ENCODE measurements at regions not wholly inside any gene's neighbourhood (a gene's known extent, or its start where the extent isn't known, plus 50 kb on each side); places are given as distances from the start of the nearest gene placed in this dataset.
"Not testable (repeated sequence)": the region's sequence is repeated elsewhere in the genome, so short reads cannot be mapped to it uniquely, and the experiment has no call there.

DNA sequence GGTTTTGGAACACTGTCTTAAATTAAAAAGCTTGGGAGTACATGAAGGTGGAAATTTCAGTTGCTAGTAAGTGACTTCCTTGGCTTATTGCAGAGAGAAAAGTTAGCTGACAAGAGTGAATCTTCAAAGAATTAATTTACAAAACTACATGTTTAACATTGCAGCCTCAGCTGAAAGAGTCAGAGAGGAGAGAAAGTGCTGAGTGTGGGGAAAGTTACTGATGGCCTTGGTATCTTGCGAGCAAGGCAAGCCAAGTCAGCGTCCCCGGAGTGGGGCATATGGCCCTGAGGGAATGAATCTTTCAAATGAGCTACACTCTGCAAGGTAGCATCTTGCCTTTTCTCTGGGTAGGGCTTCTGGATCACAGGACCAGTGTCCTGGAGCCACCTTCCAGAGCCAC, 131.3 kb downstream of the LPIN1 start:
- no peak for DNase-seq (ENCODE audit: low read depth)

DNA sequence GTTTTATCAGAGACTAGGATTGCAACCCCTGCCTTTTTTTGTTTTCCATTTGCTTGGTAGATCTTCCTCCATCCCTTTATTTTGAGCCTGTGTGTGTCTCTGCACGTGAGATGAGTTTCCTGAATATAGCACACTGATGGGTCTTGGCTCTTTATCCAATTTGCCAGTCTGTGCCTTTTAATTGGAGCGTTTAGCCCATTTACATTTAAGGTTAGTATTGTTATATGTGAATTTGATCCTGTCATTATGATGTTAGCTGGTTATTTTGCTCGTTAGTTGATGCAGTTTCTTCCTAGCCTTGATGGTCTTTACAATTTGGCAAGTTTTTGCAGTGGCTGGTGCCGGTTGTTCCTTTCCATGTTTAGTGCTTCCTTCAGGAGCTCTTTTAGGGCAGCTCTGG, 138.8 kb downstream of the LPIN1 start:
- DNase-seq (ENCODE audit: low read depth), result not testable (repeated sequence)

DNA sequence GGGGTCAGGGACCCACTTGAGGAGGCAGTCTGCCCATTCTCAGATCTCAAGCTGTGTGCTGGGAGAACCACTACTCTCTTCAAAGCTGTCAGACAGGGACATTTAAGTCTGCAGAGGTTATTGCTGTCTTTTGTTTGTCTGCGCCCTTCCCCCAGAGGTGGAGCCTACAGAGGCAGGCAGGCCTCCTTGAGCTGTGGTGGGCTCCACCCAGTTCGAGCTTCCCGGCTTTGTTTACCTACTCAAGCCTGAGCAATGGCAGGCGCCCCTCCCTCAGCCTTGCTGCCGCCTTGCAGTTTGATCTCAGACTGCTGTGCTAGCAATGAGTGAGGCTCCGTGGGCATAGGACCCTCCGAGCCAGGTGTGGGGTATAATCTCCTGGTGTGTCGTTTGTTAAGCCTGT, 140.5 kb downstream of the LPIN1 start:
- DNase-seq (ENCODE audit: low read depth), result not testable (repeated sequence)

DNA sequence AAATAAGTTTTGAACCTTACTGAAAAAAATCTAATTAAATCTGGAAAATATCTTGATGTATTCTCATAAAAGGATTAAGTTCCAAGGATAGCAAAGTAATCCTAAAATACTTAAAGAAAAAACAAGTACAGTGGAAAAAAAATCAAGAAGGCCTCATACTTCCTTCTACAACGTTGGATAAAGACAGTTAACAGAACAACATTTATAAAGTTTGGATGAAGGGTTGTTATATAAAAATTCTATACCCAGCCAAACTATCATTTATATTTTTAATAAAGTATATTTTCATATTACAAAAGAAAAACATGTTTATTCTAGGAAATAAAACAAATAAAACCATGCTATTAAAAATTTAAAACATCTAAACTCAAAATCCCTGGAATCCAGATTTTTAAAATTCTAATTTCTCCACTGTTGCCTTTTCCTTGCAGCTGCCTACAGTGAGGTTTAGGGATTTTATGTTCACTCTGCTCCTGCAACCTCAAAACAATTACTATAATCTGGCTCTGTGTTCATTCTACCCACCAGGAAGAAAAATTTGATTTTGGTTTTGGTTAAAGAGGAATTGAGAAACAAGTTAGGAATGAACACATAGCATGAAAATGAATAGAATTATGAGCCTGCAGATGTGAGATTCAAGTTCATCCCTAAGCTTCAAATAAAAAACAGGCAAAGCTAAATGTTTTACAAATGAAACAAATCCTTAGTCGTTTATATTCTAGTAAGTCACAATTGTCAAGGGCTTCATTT, 142.8 kb downstream of the LPIN1 start:
- no peak for DNase-seq (ENCODE audit: low read depth)

DNA sequence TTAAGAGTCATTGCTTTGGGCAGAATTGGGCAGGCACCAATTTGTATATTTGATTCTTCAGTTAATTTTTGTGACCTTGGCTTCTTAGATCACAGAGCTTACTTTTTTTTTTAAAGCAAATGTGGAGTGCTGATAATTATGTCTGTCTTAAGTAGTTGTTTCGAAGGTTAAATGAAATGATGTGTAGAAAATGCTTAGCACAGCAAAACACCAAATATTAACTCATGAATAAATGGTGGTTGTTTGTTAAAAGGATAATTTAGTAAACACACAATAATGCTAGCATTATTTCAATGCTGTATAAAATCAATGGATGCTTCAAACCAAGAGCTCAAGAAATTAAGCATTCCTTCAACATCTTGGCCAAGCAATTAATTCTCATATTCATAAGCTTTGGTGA, 143.4 kb downstream of the LPIN1 start:
- no peak for DNase-seq (ENCODE audit: low read depth)

DNA sequence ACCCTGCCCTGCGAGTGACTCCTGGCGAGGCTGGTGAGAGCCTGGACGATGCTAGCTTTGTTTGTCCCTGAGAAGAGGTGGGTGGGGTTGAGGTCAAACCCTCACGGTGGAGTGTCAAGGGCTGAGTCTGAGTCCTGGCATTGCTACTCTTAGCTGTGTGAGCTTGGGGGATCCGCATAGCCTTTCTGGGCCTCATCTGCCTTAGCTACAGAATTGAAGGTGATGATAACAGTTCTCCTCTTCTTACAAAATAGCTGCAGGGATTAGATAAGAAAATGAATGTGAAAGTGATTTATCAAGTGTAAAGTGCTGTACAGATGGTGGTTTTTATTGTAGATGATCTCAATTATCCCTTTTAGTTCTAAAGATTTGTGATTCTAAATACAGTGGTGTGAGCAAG, 144.6 kb downstream of the LPIN1 start:
- DNase-seq (ENCODE audit: low read depth), result no peak

DNA sequence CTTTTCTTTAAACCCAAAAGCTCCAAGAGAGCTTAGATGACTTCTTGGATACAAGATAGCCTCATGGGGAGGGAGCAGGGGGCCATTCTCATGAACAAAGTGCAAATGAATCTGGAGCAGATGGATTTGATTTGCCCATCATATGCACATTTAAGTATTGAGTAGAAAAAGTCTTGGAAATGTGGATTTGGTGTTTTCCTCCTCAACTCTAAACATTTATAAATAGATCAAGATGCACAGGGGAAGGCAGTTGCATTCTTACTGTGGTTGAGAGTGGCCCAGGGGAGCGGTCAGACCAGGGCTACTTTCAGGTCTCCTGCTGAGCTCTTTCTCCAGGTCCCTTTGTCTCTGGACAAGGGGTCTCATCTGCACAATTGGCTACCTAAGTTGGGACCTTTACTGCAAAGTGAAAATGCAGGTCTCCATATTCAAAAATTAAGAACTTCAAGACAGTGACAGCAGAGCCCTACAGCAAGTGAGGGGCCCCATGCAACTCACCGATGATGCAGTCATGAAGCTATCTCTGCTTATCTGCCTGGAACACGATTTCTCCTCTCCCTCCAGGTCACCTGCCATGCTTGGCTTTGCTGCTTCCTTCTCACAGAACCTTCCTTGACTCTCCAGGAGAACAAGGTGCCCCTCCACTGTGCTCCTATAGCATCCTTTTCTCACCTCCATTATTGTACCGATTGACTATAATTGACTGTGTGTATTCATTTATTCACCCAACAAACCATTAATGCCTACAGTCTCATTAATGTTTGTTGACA, 145.4 kb downstream of the LPIN1 start:
- DNase-seq (ENCODE audit: low read depth), result no peak

DNA sequence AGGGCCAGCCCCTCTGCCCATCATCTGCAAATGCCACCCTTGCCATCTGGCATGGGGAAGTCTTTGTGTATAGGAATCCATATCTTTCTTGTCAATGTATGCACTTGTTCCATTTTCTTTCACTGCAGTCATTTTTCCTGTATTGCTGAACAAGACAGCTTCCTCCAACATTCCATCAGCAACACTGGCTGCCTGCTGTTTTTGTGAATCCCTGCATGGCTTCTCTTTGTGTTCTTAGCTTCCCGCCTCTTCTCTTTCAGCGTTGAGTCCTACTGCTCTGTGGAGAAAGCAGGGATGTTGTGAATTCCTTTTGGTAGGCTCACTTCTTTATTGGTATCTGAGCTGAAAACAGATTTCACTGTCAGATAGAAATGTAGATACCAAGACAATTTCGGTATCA, 150.0 kb downstream of the LPIN1 start:
- DNase-seq (ENCODE audit: low read depth), result no peak

DNA sequence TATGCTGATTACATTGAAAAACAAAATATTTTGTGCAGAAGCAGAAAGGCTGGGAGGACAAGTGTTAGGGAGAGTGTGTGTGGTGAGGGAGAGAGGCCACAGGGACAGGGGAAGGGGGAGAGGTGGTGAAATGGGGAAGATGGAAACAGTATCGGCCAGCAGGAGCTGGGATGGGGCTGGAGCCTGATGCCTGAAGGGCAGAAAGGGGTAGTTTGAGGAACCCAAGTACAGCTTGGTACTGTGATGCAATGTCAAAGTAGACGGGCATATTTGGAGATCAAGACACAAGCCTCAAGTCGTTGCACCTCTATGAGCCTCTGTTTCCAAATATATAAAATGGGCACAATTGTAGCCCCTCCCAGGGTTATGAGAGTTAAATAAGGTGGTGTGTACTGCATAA, 152.1 kb downstream of the LPIN1 start:
- no peak for DNase-seq (ENCODE audit: low read depth)

DNA sequence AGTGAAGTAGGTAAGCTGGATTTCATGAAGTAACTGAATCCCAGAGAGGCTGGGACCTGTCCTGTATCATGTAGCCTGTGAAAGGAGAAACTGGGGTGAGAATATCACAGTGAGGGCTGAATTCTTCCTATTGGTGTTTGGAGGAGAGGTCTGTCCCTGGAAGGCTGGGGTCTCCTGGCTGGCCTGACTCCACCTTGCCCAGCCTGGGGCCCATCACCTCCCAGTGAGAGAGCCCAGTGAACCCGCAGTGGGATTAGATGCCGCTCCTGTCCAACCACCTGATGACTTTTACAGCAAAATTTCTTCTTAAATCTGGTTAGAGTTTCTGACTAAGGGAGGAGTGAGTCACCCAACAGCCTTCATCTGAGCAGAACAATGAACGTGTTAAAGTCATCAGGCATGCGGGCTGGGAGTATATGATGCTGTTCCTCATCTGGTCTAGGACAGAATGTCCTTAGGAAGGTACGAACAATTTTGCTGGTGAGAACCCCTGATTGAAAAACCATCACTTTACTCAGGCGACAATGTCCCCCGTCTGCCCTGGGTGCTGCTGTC, 152.9 kb downstream of the LPIN1 start:
- DNase-seq (ENCODE audit: low read depth), result peak; percentile 26

DNA sequence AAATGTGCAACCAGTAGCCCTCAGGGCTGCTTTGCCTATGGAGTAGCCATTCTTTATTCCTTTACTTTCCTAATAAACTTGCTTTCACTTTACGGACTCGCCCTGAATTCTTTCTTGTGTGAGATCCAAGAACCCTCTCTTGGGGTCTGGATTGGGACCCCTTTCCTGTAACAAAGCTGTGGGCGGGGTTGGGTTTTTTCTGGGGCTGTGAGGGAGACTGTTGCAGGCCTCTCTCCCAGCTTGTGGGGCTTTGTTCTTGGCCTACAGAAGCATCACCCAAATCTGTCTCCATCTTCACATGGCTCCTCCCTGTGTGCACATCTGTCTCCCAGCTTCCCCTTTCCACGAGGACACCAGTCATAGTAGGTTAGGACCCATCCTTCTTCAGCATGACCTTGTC, 154.5 kb downstream of the LPIN1 start:
- DNase-seq (ENCODE audit: low read depth), result not testable (repeated sequence)

DNA sequence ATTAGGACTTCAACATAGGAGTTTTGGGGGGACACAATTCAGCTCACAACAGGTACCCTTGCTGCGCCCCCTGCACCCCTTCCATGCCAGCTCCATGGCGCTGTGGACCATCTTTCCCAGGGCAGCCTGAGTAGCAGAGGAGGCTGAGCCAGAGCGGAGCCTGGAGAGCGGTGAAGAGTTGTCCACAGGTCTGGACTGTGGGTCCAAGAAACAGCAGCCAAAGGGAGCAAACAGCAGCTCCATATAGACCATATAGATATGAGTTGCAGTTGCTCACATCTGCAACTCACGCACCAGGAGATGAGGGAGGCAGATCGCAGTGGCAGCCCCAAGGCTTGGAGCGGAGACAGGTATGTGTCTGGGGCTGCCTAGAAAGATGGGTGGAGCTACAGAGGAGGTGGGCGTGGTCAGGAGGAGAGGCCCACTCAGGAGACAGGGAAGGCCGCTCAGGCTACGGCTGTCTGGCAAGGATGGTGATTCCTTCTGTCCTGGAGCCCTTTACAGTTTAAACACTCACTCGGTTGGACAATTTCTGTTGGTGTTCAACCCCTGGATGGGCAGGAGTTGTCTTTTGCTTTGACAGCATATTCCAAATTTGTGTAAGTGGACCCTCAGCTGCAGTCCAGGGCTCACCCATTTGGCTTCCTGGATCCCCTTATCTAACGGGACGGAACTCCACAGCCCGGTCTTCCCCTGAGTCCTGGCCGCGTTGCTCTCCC, 155.1 kb downstream of the LPIN1 start:
- no peak for DNase-seq (ENCODE audit: low read depth)

DNA sequence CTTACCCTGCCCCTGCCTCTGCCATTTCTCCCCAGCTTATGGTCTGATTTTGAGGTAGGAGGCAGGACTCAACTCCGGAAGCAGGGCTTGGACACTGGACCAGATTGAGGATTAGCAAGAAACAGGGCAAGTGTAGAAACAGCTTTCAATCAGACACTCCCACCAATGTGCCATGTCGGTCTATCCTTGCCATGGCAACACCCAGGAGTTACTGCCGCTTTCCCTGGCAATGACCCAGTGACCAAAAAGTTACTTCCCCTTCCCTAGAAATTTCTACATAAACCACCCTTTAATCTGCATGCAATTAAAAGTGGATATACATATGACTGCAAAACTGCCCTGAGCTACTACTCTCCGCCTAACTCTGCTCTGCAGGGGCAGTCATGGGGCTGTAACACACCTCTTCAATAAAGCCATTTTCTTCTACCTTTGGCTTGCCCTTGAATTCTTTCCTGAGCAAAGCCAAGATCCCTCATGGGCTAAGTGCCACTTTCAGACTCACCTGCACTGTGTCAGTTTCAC, 156.7 kb downstream of the LPIN1 start:
- DNase-seq (ENCODE audit: low read depth), result no peak

DNA sequence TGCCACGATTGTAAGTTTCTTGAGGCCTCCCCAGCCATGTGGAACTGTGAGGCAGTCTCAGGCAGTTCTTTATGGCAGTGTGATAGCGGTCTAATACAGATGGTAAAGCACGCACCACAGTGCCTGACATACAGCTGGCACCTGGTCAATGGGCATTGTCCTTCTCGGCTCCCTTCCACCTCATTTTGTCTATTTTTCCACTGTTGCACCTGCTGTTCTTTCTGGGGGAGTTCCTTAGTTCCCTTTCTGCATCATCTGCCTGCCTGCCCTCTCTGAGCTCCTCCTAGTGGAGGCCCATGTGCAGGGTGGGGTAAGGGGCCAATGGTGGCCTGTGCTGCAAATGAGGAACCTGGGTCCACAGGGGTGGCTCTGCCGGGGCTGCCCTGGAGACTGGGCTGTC, 157.6 kb downstream of the LPIN1 start:
- DNase-seq (ENCODE audit: low read depth), result no peak

DNA sequence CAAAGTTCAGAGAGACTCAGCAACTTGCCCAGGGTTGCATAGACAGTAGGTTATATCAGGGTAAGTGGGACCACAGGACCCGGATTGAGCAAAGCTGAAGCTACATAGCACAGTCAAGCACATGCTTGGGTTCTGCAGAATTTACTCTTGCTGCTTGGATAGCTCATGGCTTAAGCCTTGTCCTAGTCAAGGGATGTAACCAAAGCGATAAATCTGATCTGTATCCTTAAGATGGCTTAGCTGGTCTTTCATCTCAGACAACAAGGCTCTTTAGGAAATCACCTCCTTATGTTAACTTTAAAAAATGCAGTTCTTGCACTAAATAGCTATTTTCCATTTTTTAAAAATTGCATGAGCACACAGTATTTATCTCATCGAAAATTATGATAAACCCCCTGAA, 158.5 kb downstream of the LPIN1 start:
- no peak for DNase-seq (ENCODE audit: low read depth)

DNA sequence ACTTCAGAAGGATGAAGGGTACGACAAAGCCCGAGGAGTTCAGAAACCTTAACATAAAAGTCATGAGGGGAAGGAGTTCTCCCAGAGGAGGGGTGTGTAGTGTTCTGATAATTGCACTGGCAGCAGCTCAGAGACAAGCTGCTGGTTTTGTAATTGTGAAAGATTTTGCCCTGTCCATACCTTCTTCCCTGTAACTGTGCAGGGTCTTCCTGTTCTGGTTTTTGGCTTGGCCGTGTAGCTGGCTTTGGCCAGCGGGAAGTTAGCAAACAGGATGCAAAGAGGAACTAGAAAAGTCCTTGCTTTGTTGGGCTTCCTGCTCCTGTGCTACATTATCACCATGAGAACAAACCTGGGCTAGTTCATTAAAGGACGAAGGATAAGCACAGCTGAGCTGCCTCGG, 160.8 kb downstream of the LPIN1 start:
- no peak for DNase-seq (ENCODE audit: low read depth)

DNA sequence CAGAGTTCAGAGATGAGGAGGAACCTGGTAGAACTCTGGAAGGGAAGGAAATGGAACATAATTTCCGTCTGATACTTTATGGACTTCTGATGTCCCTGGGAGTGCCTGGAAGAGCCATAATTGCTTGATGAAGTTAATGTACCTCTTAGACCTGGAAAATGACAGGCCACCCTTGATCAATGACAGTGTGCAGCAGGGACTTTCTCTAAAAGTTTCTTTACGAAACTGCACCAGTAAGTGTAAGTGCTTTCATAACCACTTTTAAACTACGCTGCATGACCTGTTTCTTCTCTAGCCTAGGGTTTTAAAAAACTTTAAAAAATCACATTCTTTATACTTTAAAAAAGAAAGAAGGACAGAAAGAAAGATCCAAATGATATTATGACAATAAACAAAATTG, 164.5 kb downstream of the LPIN1 start:
- no peak for DNase-seq (ENCODE audit: low read depth)

DNA sequence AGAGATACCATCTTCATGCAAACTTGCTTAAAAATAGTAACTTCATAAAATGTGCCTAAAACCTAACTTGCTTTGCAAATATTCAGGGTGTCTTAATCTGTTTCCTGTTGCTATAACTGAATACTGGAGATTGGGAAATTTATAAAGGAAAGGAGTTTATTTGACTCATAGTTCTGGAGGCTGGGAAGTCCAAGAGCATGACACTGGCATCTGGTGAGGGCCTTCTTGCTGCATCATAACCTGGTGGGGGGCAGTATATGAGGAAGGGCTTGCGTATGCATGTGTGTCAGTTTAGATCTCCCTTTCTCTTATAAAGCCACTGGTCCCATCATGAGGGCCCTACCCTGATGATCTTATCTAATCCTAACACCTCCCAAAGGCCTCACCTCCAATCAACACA, 166.5 kb downstream of the LPIN1 start:
- no peak for DNase-seq (ENCODE audit: low read depth)

DNA sequence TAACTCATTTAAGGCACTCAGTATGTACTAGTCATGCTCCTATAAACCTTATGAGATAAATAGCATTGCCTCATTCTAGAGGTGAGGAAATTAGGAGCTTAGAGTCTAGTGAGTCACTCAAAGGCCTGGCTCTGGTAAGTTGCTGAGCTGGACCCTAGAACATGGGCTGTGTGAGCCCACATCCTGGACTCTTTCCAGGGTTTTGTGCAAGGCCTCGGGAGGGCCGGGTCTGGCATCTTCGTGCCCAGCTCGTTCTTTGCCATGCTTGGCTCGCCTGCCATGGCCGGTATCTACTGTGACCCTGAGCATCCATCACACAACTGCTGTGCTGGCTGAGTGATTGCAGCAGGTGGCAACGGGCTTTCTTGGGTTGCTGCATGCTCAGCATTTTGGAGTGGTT, 168.0 kb downstream of the LPIN1 start:
- DNase-seq (ENCODE audit: low read depth), result peak; percentile 4

DNA sequence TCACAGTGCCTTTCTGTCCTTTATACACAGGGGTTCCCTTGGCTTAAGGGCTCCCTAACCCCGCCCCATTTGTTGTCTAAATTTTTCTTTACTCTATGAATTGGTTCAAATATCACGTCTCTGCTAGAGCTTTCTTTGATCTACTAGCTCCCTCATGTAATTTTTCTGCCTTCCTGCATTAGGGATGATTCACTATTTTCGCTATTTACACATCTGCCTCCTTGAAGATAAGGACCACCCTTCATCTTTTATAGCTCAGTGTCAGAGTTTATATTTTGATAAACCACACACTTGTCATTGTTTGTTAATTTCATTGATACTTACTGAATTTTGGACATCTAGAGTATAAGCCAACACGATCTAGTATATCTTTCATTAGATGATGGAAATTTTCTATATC, 169.2 kb downstream of the LPIN1 start:
- DNase-seq (ENCODE audit: low read depth), result no peak

DNA sequence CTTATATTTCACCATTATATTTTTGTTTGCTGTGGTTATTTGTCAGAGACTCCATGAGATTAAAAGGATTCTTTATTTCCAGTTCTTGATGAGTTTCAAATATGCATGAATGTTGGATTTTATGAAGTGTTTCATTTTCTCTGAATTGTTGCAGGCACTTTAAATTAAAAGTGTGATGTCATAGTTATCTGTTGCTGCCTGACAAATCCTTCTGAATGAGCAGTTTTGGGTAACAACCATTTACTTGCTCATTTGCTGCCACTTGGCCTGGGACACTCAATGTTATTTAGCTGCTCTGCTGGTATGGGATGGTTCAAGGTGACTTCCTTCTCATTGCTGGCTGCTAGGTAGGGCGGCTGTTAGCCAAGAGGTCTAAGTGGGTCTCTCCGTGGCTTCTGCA, 173.5 kb downstream of the LPIN1 start:
- no peak for DNase-seq (ENCODE audit: low read depth)

DNA sequence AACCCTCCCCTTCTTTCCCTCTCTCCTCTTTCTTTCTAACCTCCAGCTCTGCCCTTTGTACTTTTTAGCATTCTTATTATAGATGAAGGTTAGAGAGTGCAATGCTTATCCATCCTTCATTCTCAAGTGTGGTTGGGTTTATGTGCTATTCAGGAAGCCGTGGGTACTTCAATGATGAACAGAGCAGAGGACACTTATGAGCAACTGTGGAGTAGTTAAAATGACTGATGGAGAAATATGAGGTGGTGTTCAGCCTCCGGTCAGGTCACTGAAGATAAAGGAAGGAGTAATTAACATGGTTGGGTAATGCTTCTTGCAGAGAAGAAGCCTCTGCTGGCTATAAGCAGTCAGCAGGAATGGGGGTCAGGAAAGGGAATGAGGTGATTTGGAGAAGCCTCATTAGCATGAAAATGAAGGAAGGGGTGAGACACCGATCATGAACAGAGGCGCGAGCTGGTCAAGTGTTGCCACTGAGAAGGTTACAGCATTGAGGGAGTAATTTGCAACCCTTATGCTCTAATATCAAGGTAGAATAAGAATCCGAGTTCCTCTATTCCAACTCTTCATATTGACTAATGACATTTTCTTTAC, 174.7 kb downstream of the LPIN1 start:
- DNase-seq (ENCODE audit: low read depth), result no peak
